ENCODE measurements at regions not wholly inside any gene's neighbourhood (a gene's known extent, or its start where the extent isn't known, plus 50 kb on each side); places are given as distances from the start of the nearest gene placed in this dataset.

GRCh38 chr3:31191354-31191753, 296.9 kb upstream of the GADL1 start:
- Histone ChIP-seq H3K4me2 (ENCODE audit: insufficient read depth, insufficient read length, low read length) (no peak overlapping the region), H2BK5ac (ENCODE audit: insufficient read length, low read length) (no peak overlapping the region), H3K27ac (ENCODE audit: insufficient read length, low read depth, low read length) (no peak overlapping the region), H3K18ac (ENCODE audit: insufficient read length, low read depth, low read length) (no peak overlapping the region), H4K8ac (replicated peaks; ENCODE audit: insufficient read length, low read depth, low read length) (no peak overlapping the region), H3K4ac (ENCODE audit: low read depth, low read length) (no peak overlapping the region), H3K23ac (ENCODE audit: insufficient read length, low read depth, low read length) (no peak overlapping the region), H4K91ac (ENCODE audit: insufficient read length, low read depth, low read length) (no peak overlapping the region), H3K79me1 (ENCODE audit: insufficient read depth, low read depth, low read length, poor library complexity, severe bottlenecking) (no peaks in the 10 kb centered on the region), H3K9me3 (ENCODE audit: control insufficient read depth, low read depth, low read length) (no peaks in the 10 kb centered on the region), H2AK5ac (ENCODE audit: insufficient read length, low read length) (no peak overlapping the region), H3K23me2 (ENCODE audit: insufficient read length, low read depth, low read length, poor library complexity, severe bottlenecking) (no peaks in the 10 kb centered on the region), H2BK20ac (ENCODE audit: low read depth, low read length, poor library complexity, severe bottlenecking) (no peak overlapping the region), H3K9ac (ENCODE audit: extremely low read depth, insufficient read length, low read length) (no peak overlapping the region), H4K20me1 (ENCODE audit: control insufficient read depth, insufficient read depth, insufficient read length) (no peaks in the 10 kb centered on the region), H4K5ac (ENCODE audit: insufficient read length, low read depth, low read length) (no peak overlapping the region), H3K79me2 (ENCODE audit: insufficient read depth, low read length) (no peaks in the 10 kb centered on the region), H2AFZ (ENCODE audit: low read length) (no peak overlapping the region), H3K4me1 (ENCODE audit: insufficient read depth, low read length) (no peaks in the 10 kb centered on the region), H3K56ac (ENCODE audit: insufficient read length, low read depth, low read length) (no peak overlapping the region), H2BK15ac (ENCODE audit: low read depth, low read length) (no peak overlapping the region), H2BK120ac (ENCODE audit: low read depth, low read length, poor library complexity, severe bottlenecking) (no peak overlapping the region), H3K27me3 (ENCODE audit: insufficient read depth, low read length) (no peaks in the 10 kb centered on the region), H2BK12ac (ENCODE audit: insufficient read length, low read depth, low read length) (no peak overlapping the region), H3K14ac (ENCODE audit: insufficient read depth, low read length) (no peak overlapping the region), H3T11ph (ENCODE audit: low read length) (no peak overlapping the region)
- H3K9me3 Mint-ChIP-seq = no peaks in the 10 kb centered on the region
- TF ChIP-seq CTCF (conservative IDR thresholded peaks at IDR 0.05) = no peak
- H3K27me3 Mint-ChIP-seq (ENCODE audit: low read depth) = peaks cover 3% of the 10 kb centered on the region; the same call in 1 of the 2 replicates
- WGBS (ENCODE audit: extremely low coverage, insufficient read length, low lambda C conversion rate) = no CpG with 5 or more reads among the region's 6 CpGs
- no peaks in the 10 kb centered on the region for H3K36me3 Mint-ChIP-seq (ENCODE audit: insufficient read depth in 1 of 3, low read depth in 3 of 3)
- H3K4me1 Mint-ChIP-seq = peaks cover 8 to 9% of the 10 kb centered on the region in 2 experiments
- DNase-seq = no peak
- no peak overlapping the region for H3K4me3 Mint-ChIP-seq
- no peak overlapping the region; a peak in 1 of 7 replicates for H3K27ac Mint-ChIP-seq
